GM15510 (cell line): ENCODE measurements at regions not wholly inside any gene's neighbourhood (a gene's known extent, or its start where the extent isn't known, plus 50 kb on each side); places are given as distances from the start of the nearest gene placed in this dataset.

Source experiments
- POLR2A ChIP-seq: IDR thresholded peaks from 3 replicates; pipeline ENCODE4 v1.6.1; 2011; ENCODE audit warnings: borderline replicate concordance; ENCODE audit not compliant: insufficient read length; ENCODE audit errors: extremely low read depth

- no peak for TF ChIP-seq POLR2A
Measured at GRCh38 chr10:77738496-77739158, 101.0 kb upstream of the KCNMA1 start.

- TF ChIP-seq POLR2A, result no peak
Measured at GRCh38 chr10:77737608-77738007, 100.0 kb upstream of the KCNMA1 start.

- TF ChIP-seq POLR2A, result no peak
Measured at GRCh38 chr10:77732213-77733003, 94.8 kb upstream of the KCNMA1 start.

- TF ChIP-seq POLR2A, result no peak
Measured at GRCh38 chr10:77727481-77727880, 89.9 kb upstream of the KCNMA1 start.

- no peak for TF ChIP-seq POLR2A
Measured at GRCh38 chr10:77726732-77727131, 89.1 kb upstream of the KCNMA1 start.

GRCh38 chr10:77726301-77726700 is 88.7 kb upstream of the KCNMA1 start:
- no peak for TF ChIP-seq POLR2A

GRCh38 chr10:77724820-77725219 is 87.2 kb upstream of the KCNMA1 start:
- no peak for TF ChIP-seq POLR2A

- no peak for TF ChIP-seq POLR2A
Measured at GRCh38 chr10:77723376-77723775, 85.8 kb upstream of the KCNMA1 start.

- no peak for TF ChIP-seq POLR2A
Measured at GRCh38 chr10:77721815-77722214, 84.2 kb upstream of the KCNMA1 start.

GRCh38 chr10:77718957-77719356 is 81.3 kb upstream of the KCNMA1 start:
- no peak for TF ChIP-seq POLR2A

GRCh38 chr10:77717336-77717735 is 79.7 kb upstream of the KCNMA1 start:
- TF ChIP-seq POLR2A, result no peak

- TF ChIP-seq POLR2A, result no peak
Measured at GRCh38 chr10:77716458-77717317, 79.1 kb upstream of the KCNMA1 start.

- no peak for TF ChIP-seq POLR2A
Measured at GRCh38 chr10:77715536-77715935, 77.9 kb upstream of the KCNMA1 start.

- no peak for TF ChIP-seq POLR2A
Measured at GRCh38 chr10:77715088-77715487, 77.5 kb upstream of the KCNMA1 start.
